ENCODE measurements at regions not wholly inside any gene's neighbourhood (a gene's known extent, or its start where the extent isn't known, plus 50 kb on each side); places are given as distances from the start of the nearest gene placed in this dataset.

GRCh38 chr2:157989227-157989626 is 112.4 kb upstream of the UPP2 start:
- no peaks in the 10 kb centered on the region for H3K9me3 Mint-ChIP-seq
- DNase-seq = no peak
- Histone ChIP-seq H3K9me3 (ENCODE audit: control insufficient read depth, low read length) (no peaks in the 10 kb centered on the region), H3K9ac (ENCODE audit: extremely low read depth, low read length, poor library complexity, severe bottlenecking) (no peak overlapping the region), H3K4me3 (ENCODE audit: low read length) (no peak overlapping the region), H3K4me1 (ENCODE audit: control insufficient read depth, insufficient read depth, low read length) (no peaks in the 10 kb centered on the region), H3K27me3 (ENCODE audit: control insufficient read depth, insufficient read depth, low read length, poor library complexity, severe bottlenecking) (no peaks in the 10 kb centered on the region), H3K27ac (ENCODE audit: low read depth, low read length) (no peak overlapping the region), H3K36me3 (ENCODE audit: control insufficient read depth, insufficient read depth, low read length) (no peaks in the 10 kb centered on the region)
- no peak overlapping the region for H3K4me3 Mint-ChIP-seq
- H3K36me3 Mint-ChIP-seq (ENCODE audit: low read depth) = no peaks in the 10 kb centered on the region
- TF ChIP-seq CTCF (conservative IDR thresholded peaks at IDR 0.05) = no peak
- H3K27me3 Mint-ChIP-seq (ENCODE audit: insufficient read depth) = no peaks in the 10 kb centered on the region
- no peak overlapping the region for H3K27ac Mint-ChIP-seq
- WGBS, 2 experiments (ENCODE audit: insufficient coverage in 1 of 2, insufficient read length in 1 of 2) = 93 to 100% methylated on average over 2 to 5 of the region's 5 CpGs
- H3K4me1 Mint-ChIP-seq = no peaks in the 10 kb centered on the region

- H3K4me3 Mint-ChIP-seq = no peak overlapping the region
- H3K4me3 ChIP-seq (ENCODE audit: low read length) = no peak overlapping the region
- no peak overlapping the region for H3K9ac ChIP-seq (ENCODE audit: extremely low read depth, low read length, poor library complexity, severe bottlenecking)
- H3K9me3 ChIP-seq (ENCODE audit: control insufficient read depth, low read length) = no peaks in the 10 kb centered on the region
- no peaks in the 10 kb centered on the region for H3K27me3 ChIP-seq (ENCODE audit: control insufficient read depth, insufficient read depth, low read length, poor library complexity, severe bottlenecking)
- H3K36me3 ChIP-seq (ENCODE audit: control insufficient read depth, insufficient read depth, low read length) = no peaks in the 10 kb centered on the region
- no peak overlapping the region for H3K27ac ChIP-seq (ENCODE audit: low read depth, low read length)
- no peak for DNase-seq
- peaks cover 8% of the 10 kb centered on the region for H3K9me3 Mint-ChIP-seq
- no peak for TF ChIP-seq CTCF (conservative IDR thresholded peaks at IDR 0.05)
- H3K27ac Mint-ChIP-seq = no peak overlapping the region
- H3K4me1 Mint-ChIP-seq = peaks cover 9% of the 10 kb centered on the region
- no peaks in the 10 kb centered on the region for H3K36me3 Mint-ChIP-seq (ENCODE audit: low read depth)
- H3K27me3 Mint-ChIP-seq (ENCODE audit: insufficient read depth) = no peaks in the 10 kb centered on the region
- no peaks in the 10 kb centered on the region for H3K4me1 ChIP-seq (ENCODE audit: control insufficient read depth, insufficient read depth, low read length)
These were observed 110.6 kb upstream of the ACVR1 start for GRCh38 chr2:157986761-157987160.

GRCh38 chr2:157984866-157985265 is 108.7 kb upstream of the ACVR1 start:
- no peak overlapping the region for H3K27ac ChIP-seq (ENCODE audit: low read depth, low read length)
- no peaks in the 10 kb centered on the region for H3K4me1 ChIP-seq (ENCODE audit: control insufficient read depth, insufficient read depth, low read length)
- no peaks in the 10 kb centered on the region for H3K27me3 ChIP-seq (ENCODE audit: control insufficient read depth, insufficient read depth, low read length, poor library complexity, severe bottlenecking)
- no peak overlapping the region for H3K4me3 Mint-ChIP-seq
- no peak overlapping the region for H3K4me3 ChIP-seq (ENCODE audit: low read length)
- no peak overlapping the region for H3K9ac ChIP-seq (ENCODE audit: extremely low read depth, low read length, poor library complexity, severe bottlenecking)
- TF ChIP-seq CTCF (conservative IDR thresholded peaks at IDR 0.05) = no peak
- no peaks in the 10 kb centered on the region for H3K27me3 Mint-ChIP-seq (ENCODE audit: insufficient read depth)
- H3K36me3 Mint-ChIP-seq (ENCODE audit: low read depth) = peaks cover 3% of the 10 kb centered on the region
- no peaks in the 10 kb centered on the region for H3K36me3 ChIP-seq (ENCODE audit: control insufficient read depth, insufficient read depth, low read length)
- peaks cover 27% of the 10 kb centered on the region for H3K9me3 Mint-ChIP-seq
- H3K27ac Mint-ChIP-seq = no peak overlapping the region
- H3K9me3 ChIP-seq (ENCODE audit: control insufficient read depth, low read length) = peaks cover 12% of the 10 kb centered on the region
- DNase-seq = no peak
- H3K4me1 Mint-ChIP-seq = peaks cover 9% of the 10 kb centered on the region
